Endothelial cell of umbilical vein (primary cell): ENCODE measurements at regions not wholly inside any gene's neighbourhood (a gene's known extent, or its start where the extent isn't known, plus 50 kb on each side); places are given as distances from the start of the nearest gene placed in this dataset.

Experiments used
- BruUV-seq: library from RNA; stranded (reverse); fragments of 400-500 nt; replicated peaks from 2 replicates; lab custom pipeline; 2021; lab: Mats Ljungman, UMichigan
- CTCF ChIA-PET: fragments of 300-600, 350-600 bp; sonication (Branson Sonifier 250); formaldehyde crosslinking; loops from one replicate; lab custom pipeline; 2021; ENCODE audit warnings: antibody characterized with exemption, inconsistent platforms; lab: Charles Lee
- POLR2A ChIA-PET: fragments of 300-600, 350-600 bp; sonication (Branson Sonifier 250); formaldehyde crosslinking; loops from one replicate; lab custom pipeline; 2021; ENCODE audit warnings: antibody characterized with exemption, inconsistent platforms; lab: Charles Lee
- DNase-seq: peaks from one replicate; pipeline ENCODE4 v3.0.0-alpha.2; 2011; ENCODE audit warnings: low read depth, low spot score
- FAIRE-seq: peaks from 2 replicates; lab custom pipeline; 2011; peaks lifted over from hg19 to GRCh38; lab: Jason Lieb, UNC
- H2AFZ ChIP-seq: 2 replicates; pipeline ENCODE4 v1.6.0; 2012; ENCODE audit warnings: low read depth, low read length, control low read depth, inconsistent platforms
- H3K27ac ChIP-seq: 2 replicates; pipeline ENCODE4 v1.5.1; 2011; ENCODE audit warnings: low read depth, mild to moderate bottlenecking, control low read depth, low read length, moderate library complexity; ENCODE audit not compliant: insufficient read depth
- H3K27me3 ChIP-seq, 2 experiments: 2 replicates each; pipeline versions ENCODE4 v1.6.0 to v1.6.1; 2011; ENCODE audit warnings: low read length in 2 of 2, mixed read lengths in 1 of 2; ENCODE audit not compliant: control insufficient read depth in 2 of 2, insufficient read depth in 2 of 2
- H3K36me3 ChIP-seq, 2 experiments: 2 replicates in 1 of 2; 3 replicates in 1 of 2; pipeline ENCODE4 v1.5.1; 2011; ENCODE audit warnings: low read length in 2 of 2, mild to moderate bottlenecking in 1 of 2, moderate library complexity in 1 of 2; ENCODE audit not compliant: control insufficient read depth in 2 of 2, insufficient read depth in 2 of 2; ENCODE audit errors: extremely low read depth in 1 of 2
- H3K4me1 ChIP-seq: 3 replicates; pipeline ENCODE4 v1.5.1; 2011; ENCODE audit warnings: mild to moderate bottlenecking, low read length; ENCODE audit not compliant: control insufficient read depth, insufficient read depth; ENCODE audit errors: extremely low read depth
- H3K4me2 ChIP-seq: 2 replicates; pipeline ENCODE4 v1.6.1; 2011; ENCODE audit warnings: low read length, control low read depth, mixed read lengths; ENCODE audit not compliant: insufficient read depth
- H3K4me3 ChIP-seq, 3 experiments: fragments of 200-600 bp in 1 of 3; sonication (generic), shearing (Covaris generic) in 1 of 3; replicated peaks in 1 of 3; 2 replicates each; pipeline ENCODE4 v1.5.1; 2011 to 2016; ENCODE audit warnings: control low read depth in 3 of 3, low read length in 3 of 3, mild to moderate bottlenecking in 2 of 3, inconsistent platforms in 1 of 3, low read depth in 1 of 3, moderate library complexity in 1 of 3; ENCODE audit not compliant: insufficient read depth in 1 of 3
- H3K79me2 ChIP-seq: 2 replicates; pipeline ENCODE4 v1.6.0; 2012; ENCODE audit warnings: low read length, inconsistent platforms; ENCODE audit not compliant: control insufficient read depth, insufficient read depth
- H3K9ac ChIP-seq: replicated peaks from 2 replicates; pipeline ENCODE3; 2011; ENCODE audit warnings: low read length, control low read depth; ENCODE audit not compliant: insufficient read depth; ENCODE audit errors: extremely low read depth
- H3K9me1 ChIP-seq: replicated peaks from 3 replicates; pipeline ENCODE4 v1.6.0; 2011; ENCODE audit warnings: mild to moderate bottlenecking, low read length; ENCODE audit not compliant: control insufficient read depth, insufficient read depth; ENCODE audit errors: extremely low read depth
- H3K9me3 ChIP-seq: replicated peaks from 2 replicates; pipeline ENCODE4 v1.5.1; 2012; ENCODE audit warnings: low read length, inconsistent platforms; ENCODE audit not compliant: control insufficient read depth, insufficient read depth
- H4K20me1 ChIP-seq: replicated peaks from 2 replicates; pipeline ENCODE3; 2011; ENCODE audit warnings: mild to moderate bottlenecking, low read length; ENCODE audit not compliant: control insufficient read depth, insufficient read depth; ENCODE audit errors: extremely low read depth
- EZH2 ChIP-seq: IDR thresholded peaks from 2 replicates; pipeline ENCODE4 v1.6.1; 2012; ENCODE audit warnings: borderline replicate concordance, low read depth, mild to moderate bottlenecking, moderate library complexity, low read length, inconsistent platforms; ENCODE audit not compliant: severe bottlenecking
- FOS ChIP-seq: IDR thresholded peaks from 2 replicates; pipeline ENCODE4 v1.6.1; 2011; ENCODE audit warnings: mild to moderate bottlenecking, low read length, moderate library complexity, borderline replicate concordance; ENCODE audit not compliant: insufficient read depth
- GATA2 ChIP-seq: IDR thresholded peaks from 2 replicates; pipeline ENCODE4 v1.7.0; 2011; ENCODE audit warnings: low read depth, mild to moderate bottlenecking, moderate library complexity, mixed read lengths, low read length; ENCODE audit not compliant: insufficient read length, insufficient read depth
- JUN ChIP-seq: IDR thresholded peaks from 2 replicates; pipeline ENCODE4 v1.6.1; 2011; ENCODE audit warnings: borderline replicate concordance, low read depth; ENCODE audit not compliant: insufficient read length, insufficient read depth
- MYC ChIP-seq: IDR thresholded peaks from one replicate; pipeline ENCODE4 v1.6.1; 2011; ENCODE audit warnings: mild to moderate bottlenecking, low read depth, low read length
- POLR2A ChIP-seq: IDR thresholded peaks from 2 replicates; pipeline ENCODE4 v1.6.1; 2012; ENCODE audit warnings: low read depth, mild to moderate bottlenecking, control low read depth, low read length
- POLR2AphosphoS5 ChIP-seq: IDR thresholded peaks from 2 replicates; pipeline ENCODE4 v1.6.1; 2012; ENCODE audit warnings: low read depth, mild to moderate bottlenecking, control low read depth, low read length, moderate library complexity; ENCODE audit not compliant: insufficient read depth
- dilution Hi-C: fragments of 300-500 bp; cut with MboI; formaldehyde crosslinking; loops from one replicate; pipeline ENCODE4 v1.15.0; 2019; ENCODE audit warnings: low sequenced_read_pairs; ENCODE audit not compliant: extremely low pct_ligation_motif_present
- intact Hi-C: fragments of 100-400 bp; cut with micrococcal nuclease; formaldehyde crosslinking; loops from one replicate; pipeline ENCODE4 v1.10.0; 2022
- TF ChIP-seq, protein P1 (sequence below): IDR thresholded peaks from 2 replicates; pipeline ENCODE4 v1.6.1; 2011; ENCODE audit not compliant: insufficient read depth, insufficient read length
- TF ChIP-seq, protein P2 (sequence below), 2 donors: IDR thresholded peaks; 1 replicate in 1 of 2; 2 replicates in 1 of 2; pipeline ENCODE4 v1.5.1; 2011; ENCODE audit warnings: low read length in 2 of 2, mild to moderate bottlenecking in 2 of 2, moderate library complexity in 2 of 2, control low read depth in 1 of 2, inconsistent platforms in 1 of 2, low read depth in 1 of 2; ENCODE audit not compliant: insufficient read depth in 1 of 2; ENCODE audit errors: extremely low read depth in 1 of 2

DNA sequence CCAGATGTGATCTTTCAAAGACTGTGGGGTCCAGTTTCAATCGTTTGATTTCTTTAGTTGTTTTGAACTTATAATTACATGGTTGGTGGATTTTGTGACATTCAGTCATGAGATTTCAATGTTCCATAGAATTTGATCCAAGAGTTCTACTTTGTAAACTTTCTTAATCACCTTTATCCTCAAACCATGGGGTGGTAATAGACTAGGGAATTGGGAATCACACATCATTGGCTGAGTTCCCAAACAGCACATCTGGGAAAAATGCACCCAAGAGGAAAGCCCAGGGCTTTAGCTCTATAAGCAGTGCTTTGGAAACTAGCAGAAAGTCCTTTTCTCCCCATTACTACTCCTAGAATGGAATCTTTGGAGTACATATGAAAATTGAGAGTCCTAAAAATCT lies 177.6 kb downstream of the NNT start:
- intact Hi-C loops: no loop called here
- Histone ChIP-seq H3K9me1 (no peaks in the 10 kb centered on the region), H3K4me1 (no peaks in the 10 kb centered on the region), H3K36me3 (no peaks in the 10 kb centered on the region), H2AFZ (no peak overlapping the region), H4K20me1 (no peaks in the 10 kb centered on the region), H3K4me2 (no peak overlapping the region), H3K79me2 (no peaks in the 10 kb centered on the region), H3K27ac (no peak overlapping the region), H3K4me3 (no peak overlapping the region), H3K9ac (no peak overlapping the region), H3K27me3 (no peaks in the 10 kb centered on the region), H3K9me3 (no peaks in the 10 kb centered on the region)
- TF ChIP-seq GATA2 (no peak), MYC (no peak), EZH2 (no peak), JUN (no peak), FOS (no peak), POLR2A (no peak), POLR2AphosphoS5 (no peak)
- TF ChIP-seq, protein P1, sequence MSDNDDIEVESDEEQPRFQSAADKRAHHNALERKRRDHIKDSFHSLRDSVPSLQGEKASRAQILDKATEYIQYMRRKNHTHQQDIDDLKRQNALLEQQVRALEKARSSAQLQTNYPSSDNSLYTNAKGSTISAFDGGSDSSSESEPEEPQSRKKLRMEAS: no peak
- TF ChIP-seq, protein P2, sequence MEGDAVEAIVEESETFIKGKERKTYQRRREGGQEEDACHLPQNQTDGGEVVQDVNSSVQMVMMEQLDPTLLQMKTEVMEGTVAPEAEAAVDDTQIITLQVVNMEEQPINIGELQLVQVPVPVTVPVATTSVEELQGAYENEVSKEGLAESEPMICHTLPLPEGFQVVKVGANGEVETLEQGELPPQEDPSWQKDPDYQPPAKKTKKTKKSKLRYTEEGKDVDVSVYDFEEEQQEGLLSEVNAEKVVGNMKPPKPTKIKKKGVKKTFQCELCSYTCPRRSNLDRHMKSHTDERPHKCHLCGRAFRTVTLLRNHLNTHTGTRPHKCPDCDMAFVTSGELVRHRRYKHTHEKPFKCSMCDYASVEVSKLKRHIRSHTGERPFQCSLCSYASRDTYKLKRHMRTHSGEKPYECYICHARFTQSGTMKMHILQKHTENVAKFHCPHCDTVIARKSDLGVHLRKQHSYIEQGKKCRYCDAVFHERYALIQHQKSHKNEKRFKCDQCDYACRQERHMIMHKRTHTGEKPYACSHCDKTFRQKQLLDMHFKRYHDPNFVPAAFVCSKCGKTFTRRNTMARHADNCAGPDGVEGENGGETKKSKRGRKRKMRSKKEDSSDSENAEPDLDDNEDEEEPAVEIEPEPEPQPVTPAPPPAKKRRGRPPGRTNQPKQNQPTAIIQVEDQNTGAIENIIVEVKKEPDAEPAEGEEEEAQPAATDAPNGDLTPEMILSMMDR (IDR thresholded peaks at IDR 0.05; ENCODE audit: extremely low read depth in 1 of 2, insufficient read depth in 1 of 2, low read depth in 1 of 2, low read length in 2 of 2): no peak
- ChIA-PET CTCF (no interaction called here), POLR2A (interaction anchor here (0.7 kb wide), 1 partner anchor 17 kb away, joined by 4 read pairs; no protein-coding TSS in a partner anchor)
- no peak for DNase-seq
- dilution Hi-C loops: no loop called here
- FAIRE-seq: no peak
- BruUV-seq: no TSS peak
